GM12874 (cell line): ENCODE measurements at regions not wholly inside any gene's neighbourhood (a gene's known extent, or its start where the extent isn't known, plus 50 kb on each side); places are given as distances from the start of the nearest gene placed in this dataset.

ENCODE experiments used
- TF ChIP-seq, protein P1 (sequence below): IDR thresholded peaks from 2 replicates; pipeline ENCODE4 v1.5.1; 2011; ENCODE audit warnings: low read depth, mild to moderate bottlenecking, control low read depth, low read length, moderate library complexity; ENCODE audit not compliant: insufficient read depth

DNA sequence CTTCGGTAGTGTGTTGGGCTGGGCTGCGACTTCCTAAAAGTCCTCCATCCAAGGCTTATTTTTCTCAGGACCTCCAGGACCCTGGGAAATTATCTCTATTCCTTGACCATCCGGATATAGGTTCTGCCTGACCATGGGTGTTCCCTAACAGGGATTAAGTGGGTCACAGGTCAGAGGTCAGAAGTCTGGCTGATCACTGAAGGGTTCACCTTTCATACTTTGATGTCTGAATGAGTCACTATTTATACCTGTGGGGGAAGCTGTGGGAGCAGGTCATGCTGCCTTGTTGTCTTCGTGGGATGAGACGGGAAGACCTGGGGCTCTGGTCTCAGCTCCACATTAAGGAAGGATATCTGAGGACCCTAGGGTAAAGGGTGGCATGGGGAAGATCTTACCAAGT lies 65.0 kb upstream of the ETV3 start:
- TF ChIP-seq, protein P1, sequence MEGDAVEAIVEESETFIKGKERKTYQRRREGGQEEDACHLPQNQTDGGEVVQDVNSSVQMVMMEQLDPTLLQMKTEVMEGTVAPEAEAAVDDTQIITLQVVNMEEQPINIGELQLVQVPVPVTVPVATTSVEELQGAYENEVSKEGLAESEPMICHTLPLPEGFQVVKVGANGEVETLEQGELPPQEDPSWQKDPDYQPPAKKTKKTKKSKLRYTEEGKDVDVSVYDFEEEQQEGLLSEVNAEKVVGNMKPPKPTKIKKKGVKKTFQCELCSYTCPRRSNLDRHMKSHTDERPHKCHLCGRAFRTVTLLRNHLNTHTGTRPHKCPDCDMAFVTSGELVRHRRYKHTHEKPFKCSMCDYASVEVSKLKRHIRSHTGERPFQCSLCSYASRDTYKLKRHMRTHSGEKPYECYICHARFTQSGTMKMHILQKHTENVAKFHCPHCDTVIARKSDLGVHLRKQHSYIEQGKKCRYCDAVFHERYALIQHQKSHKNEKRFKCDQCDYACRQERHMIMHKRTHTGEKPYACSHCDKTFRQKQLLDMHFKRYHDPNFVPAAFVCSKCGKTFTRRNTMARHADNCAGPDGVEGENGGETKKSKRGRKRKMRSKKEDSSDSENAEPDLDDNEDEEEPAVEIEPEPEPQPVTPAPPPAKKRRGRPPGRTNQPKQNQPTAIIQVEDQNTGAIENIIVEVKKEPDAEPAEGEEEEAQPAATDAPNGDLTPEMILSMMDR, result no peak

DNA sequence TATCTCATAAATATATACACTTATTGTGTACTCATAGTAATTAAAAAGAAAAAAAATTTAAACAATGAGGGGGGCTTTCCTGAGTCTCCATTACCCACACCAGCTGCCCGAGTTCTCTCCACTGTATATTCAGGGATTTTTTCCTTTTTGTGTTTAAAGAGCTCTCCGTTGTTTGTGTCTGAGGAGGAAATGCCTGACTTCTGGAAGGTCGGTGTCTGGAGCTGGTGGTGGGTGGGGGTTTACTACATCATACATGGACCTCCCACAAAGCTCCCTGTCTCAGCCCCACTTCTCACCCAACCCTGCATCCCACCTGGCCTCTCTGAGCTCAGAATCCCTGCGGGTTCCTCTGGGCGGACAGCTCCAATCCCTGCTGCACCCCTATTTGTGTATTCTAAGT lies 64.1 kb upstream of the ETV3 start:
- TF ChIP-seq, protein P1, result no peak

- TF ChIP-seq, protein P1, result no peak
Observed at GRCh38 chr1:157201767-157202166, 63.6 kb upstream of the ETV3 start.

DNA sequence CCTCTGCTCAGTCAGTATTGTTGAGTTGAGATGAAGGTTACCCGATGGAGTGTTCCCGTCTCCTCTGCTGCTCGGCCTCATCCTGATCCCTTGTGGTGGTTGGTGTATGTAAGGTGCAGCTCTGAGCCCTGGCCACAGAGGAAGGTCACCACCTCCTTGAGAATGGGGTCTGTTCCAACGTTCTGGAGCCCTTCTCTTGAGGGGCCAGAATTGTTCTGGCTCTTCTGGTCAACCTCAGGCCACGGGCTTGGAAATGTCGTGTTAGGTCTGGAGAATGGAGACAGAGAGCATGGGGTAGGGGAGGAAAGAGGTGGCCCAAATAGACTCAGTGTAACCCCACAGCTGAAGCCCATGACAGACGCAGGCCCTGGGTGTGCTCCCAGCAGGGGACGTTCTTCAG lies 62.3 kb upstream of the ETV3 start:
- TF ChIP-seq, protein P1, result no peak

- TF ChIP-seq, protein P1, result no peak
Observed at GRCh38 chr1:157199421-157199755, 61.2 kb upstream of the ETV3 start.

DNA sequence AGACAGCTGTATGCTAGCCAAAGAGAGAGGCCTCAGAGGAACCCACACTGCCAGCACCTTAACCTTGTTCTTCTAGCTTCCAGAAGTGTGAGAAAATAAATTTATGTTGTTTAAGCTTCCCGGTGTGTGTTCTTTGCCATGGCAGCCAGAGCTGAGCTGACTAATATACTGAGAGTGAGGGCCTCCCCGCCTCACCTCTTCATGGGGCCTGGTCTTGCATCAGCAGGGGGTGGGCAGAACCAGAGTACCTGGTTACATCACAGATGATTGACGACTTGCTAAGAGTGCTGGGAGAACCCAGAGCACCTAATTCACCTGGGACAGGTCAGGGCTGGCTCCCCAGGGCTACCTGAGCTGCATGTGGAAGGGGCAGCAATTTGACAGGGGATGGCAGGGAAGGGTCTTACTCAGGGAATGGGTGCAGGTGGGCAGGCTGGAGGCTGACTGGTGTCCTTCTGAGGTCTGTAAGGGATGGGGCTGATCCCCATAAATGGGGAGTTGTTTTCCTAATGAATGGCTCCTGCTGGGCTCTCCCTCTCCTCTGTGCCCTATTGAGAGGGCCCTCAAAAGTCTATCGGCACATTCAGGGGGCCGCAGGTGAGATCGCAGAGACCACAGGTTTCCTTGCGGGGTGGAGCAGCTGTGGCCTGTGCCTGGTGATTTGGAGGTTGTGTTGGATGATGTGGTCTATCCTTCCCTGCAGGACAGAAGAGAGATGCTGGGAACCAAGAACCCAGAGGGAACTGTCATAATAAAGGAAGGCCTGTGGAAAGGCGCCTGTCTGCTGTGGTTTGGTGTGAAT lies 60.6 kb upstream of the ETV3 start:
- TF ChIP-seq, protein P1, result no peak

DNA sequence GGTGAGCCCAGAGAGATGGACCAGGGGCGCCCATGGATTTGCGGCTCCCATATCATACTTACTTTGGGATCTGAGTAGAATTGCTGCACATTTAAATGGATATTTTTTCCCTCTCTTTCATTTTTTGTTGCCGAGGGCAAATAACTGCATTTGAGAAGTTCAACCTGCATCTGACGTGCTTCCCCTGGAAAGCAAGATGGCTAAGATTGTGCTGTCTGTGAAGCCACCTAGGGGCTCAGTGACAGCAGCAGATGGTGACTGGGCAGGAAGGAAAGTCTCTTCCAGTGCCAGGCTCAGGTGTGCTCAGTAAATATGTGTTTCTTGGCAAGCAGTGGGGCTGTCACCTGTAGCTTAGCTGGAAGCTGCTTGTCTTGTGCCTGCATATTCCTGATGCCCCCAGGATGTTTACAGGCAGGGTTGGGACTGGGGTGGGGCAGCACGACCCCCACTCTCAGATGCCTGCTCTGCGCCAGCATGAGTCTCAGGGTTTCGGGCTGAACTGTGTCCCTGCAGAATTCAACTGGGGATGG lies 59.8 kb upstream of the ETV3 start:
- TF ChIP-seq, protein P1, result no peak
